ENCODE measurements at regions not wholly inside any gene's neighbourhood (a gene's known extent, or its start where the extent isn't known, plus 50 kb on each side); places are given as distances from the start of the nearest gene placed in this dataset.

- no peak overlapping the region for H3K27ac ChIP-seq (ENCODE audit: low read length)
- no peaks in the 10 kb centered on the region for H4K20me1 ChIP-seq (ENCODE audit: insufficient read depth)
- TF ChIP-seq REST (IDR thresholded peaks at IDR 0.05; ENCODE audit: borderline replicate concordance), result no peak
- no peak for TF ChIP-seq RAD21 (conservative IDR thresholded peaks at IDR 0.05)
- no peak for TF ChIP-seq TAF1 (IDR thresholded peaks at IDR 0.05; ENCODE audit: low read depth)
- TF ChIP-seq EZH2 (IDR thresholded peaks at IDR 0.05; ENCODE audit: borderline replicate concordance, insufficient read depth, low read length, poor library complexity, severe bottlenecking), result no peak
- no peak for TF ChIP-seq POLR2AphosphoS5 (IDR thresholded peaks at IDR 0.05)
- TF ChIP-seq CTCF (IDR thresholded peaks at IDR 0.05; ENCODE audit: poor library complexity, severe bottlenecking), result no peak
- no peak for TF ChIP-seq MXI1 (conservative IDR thresholded peaks at IDR 0.05; ENCODE audit: poor library complexity, severe bottlenecking)
- TF ChIP-seq EP300 (conservative IDR thresholded peaks at IDR 0.05; ENCODE audit: poor library complexity, severe bottlenecking), result no peak
- TF ChIP-seq SMC3 (conservative IDR thresholded peaks at IDR 0.05; ENCODE audit: poor library complexity), result no peak
- H3K27me3 ChIP-seq (ENCODE audit: insufficient read depth, low read depth, low read length), result no peaks in the 10 kb centered on the region
- no peaks in the 10 kb centered on the region for H3K36me3 ChIP-seq (ENCODE audit: insufficient read depth, low read length)
- H3K79me2 ChIP-seq (replicated peaks; ENCODE audit: insufficient read depth, low read length), result no peaks in the 10 kb centered on the region
- H3K9me3 ChIP-seq (ENCODE audit: low read length), result no peaks in the 10 kb centered on the region
- no peaks in the 10 kb centered on the region for H3K9me2 ChIP-seq (ENCODE audit: insufficient read depth, low read length)
- H3F3A ChIP-seq (ENCODE audit: insufficient read depth, low read length, poor library complexity, severe bottlenecking), result no peaks in the 10 kb centered on the region
- H3K4me3 ChIP-seq (ENCODE audit: low read length), result no peak overlapping the region
- H2AFZ ChIP-seq (ENCODE audit: low read depth, low read length), result no peak overlapping the region
- no peak overlapping the region for H3K9ac ChIP-seq (ENCODE audit: low read length)
- no peak overlapping the region for H3K4me2 ChIP-seq (ENCODE audit: low read length)
Measured at GRCh38 chr12:115708801-115709200, 568.7 kb downstream of the MED13L start.

- Histone ChIP-seq H3K36me3 (ENCODE audit: insufficient read depth, low read length) (no peaks in the 10 kb centered on the region), H3K4me3 (ENCODE audit: low read length) (no peak overlapping the region), H3K27ac (ENCODE audit: low read length) (no peak overlapping the region), H3K9me2 (ENCODE audit: insufficient read depth, low read length) (no peaks in the 10 kb centered on the region), H3F3A (ENCODE audit: insufficient read depth, low read length, poor library complexity, severe bottlenecking) (no peaks in the 10 kb centered on the region), H3K4me2 (ENCODE audit: low read length) (no peak overlapping the region), H3K27me3 (ENCODE audit: insufficient read depth, low read depth, low read length) (no peaks in the 10 kb centered on the region), H2AFZ (ENCODE audit: low read depth, low read length) (no peak overlapping the region), H3K79me2 (replicated peaks; ENCODE audit: insufficient read depth, low read length) (no peaks in the 10 kb centered on the region), H3K9me3 (ENCODE audit: low read length) (no peaks in the 10 kb centered on the region), H4K20me1 (ENCODE audit: insufficient read depth) (no peaks in the 10 kb centered on the region), H3K9ac (ENCODE audit: low read length) (no peak overlapping the region)
- TF ChIP-seq REST (IDR thresholded peaks at IDR 0.05; ENCODE audit: borderline replicate concordance), result no peak
- TF ChIP-seq SMC3 (conservative IDR thresholded peaks at IDR 0.05; ENCODE audit: poor library complexity), result no peak
- no peak for TF ChIP-seq CTCF (IDR thresholded peaks at IDR 0.05; ENCODE audit: poor library complexity, severe bottlenecking)
- no peak for TF ChIP-seq EP300 (conservative IDR thresholded peaks at IDR 0.05; ENCODE audit: poor library complexity, severe bottlenecking)
- TF ChIP-seq EZH2 (IDR thresholded peaks at IDR 0.05; ENCODE audit: borderline replicate concordance, insufficient read depth, low read length, poor library complexity, severe bottlenecking), result no peak
- no peak for TF ChIP-seq POLR2AphosphoS5 (IDR thresholded peaks at IDR 0.05)
- no peak for TF ChIP-seq TAF1 (IDR thresholded peaks at IDR 0.05; ENCODE audit: low read depth)
- no peak for TF ChIP-seq RAD21 (conservative IDR thresholded peaks at IDR 0.05)
- no peak for TF ChIP-seq MXI1 (conservative IDR thresholded peaks at IDR 0.05; ENCODE audit: poor library complexity, severe bottlenecking)
Measured at GRCh38 chr12:115700896-115701465, 576.5 kb downstream of the MED13L start.
